Ishikawa (cell line): ENCODE measurements at regions not wholly inside any gene's neighbourhood (a gene's known extent, or its start where the extent isn't known, plus 50 kb on each side); places are given as distances from the start of the nearest gene placed in this dataset.

Experiments used
- CREB1 ChIP-seq: IDR thresholded peaks from 2 replicates; pipeline ENCODE4 v1.6.1; 2012; ENCODE audit warnings: low read depth
- EP300 ChIP-seq: IDR thresholded peaks from 2 replicates; pipeline ENCODE4 v1.6.1; 2012; ENCODE audit warnings: borderline replicate concordance
- FOXM1 ChIP-seq: IDR thresholded peaks from 2 replicates; pipeline ENCODE4 v1.6.1; 2012; ENCODE audit warnings: low read depth, borderline replicate concordance
- NFIC ChIP-seq: IDR thresholded peaks from 2 replicates; pipeline ENCODE4 v1.6.1; 2012
- RAD21 ChIP-seq: IDR thresholded peaks from 2 replicates; pipeline ENCODE4 v1.6.1; 2012; ENCODE audit warnings: low read depth
- ZBTB7A ChIP-seq: IDR thresholded peaks from 2 replicates; pipeline ENCODE4 v1.6.1; 2012; ENCODE audit warnings: low read depth
- TF ChIP-seq, protein P1 (sequence below): IDR thresholded peaks from 2 replicates; pipeline ENCODE4 v1.6.1; 2012
- TF ChIP-seq, protein P2 (sequence below): IDR thresholded peaks from 2 replicates; pipeline ENCODE4 v1.6.1; 2012

DNA sequence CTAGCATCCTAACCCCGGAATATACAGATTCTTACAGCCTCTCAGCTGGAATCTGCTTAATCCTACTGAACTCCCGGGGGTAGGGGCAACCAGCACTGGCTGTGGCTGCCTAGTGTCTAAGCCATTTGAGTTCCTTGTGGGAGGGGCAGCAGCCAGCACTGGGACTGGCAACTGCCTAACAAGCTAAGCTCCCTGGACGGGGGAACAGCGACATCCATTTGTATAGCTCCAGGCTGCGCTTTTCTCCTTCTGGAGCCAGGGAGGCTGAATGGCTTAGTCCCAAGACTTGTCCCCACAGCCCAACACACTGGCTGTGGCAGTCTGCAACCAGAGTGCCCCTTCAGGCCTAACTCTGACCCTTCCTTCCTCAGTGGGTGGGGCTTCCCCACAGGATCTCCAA, 787.2 kb downstream of the METTL4 start:
- TF ChIP-seq CREB1 (no peak), EP300 (no peak), ZBTB7A (no peak), FOXM1 (no peak), RAD21 (no peak), NFIC (no peak)
- TF ChIP-seq, protein P1, sequence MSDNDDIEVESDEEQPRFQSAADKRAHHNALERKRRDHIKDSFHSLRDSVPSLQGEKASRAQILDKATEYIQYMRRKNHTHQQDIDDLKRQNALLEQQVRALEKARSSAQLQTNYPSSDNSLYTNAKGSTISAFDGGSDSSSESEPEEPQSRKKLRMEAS, result no peak
- TF ChIP-seq, protein P2, sequence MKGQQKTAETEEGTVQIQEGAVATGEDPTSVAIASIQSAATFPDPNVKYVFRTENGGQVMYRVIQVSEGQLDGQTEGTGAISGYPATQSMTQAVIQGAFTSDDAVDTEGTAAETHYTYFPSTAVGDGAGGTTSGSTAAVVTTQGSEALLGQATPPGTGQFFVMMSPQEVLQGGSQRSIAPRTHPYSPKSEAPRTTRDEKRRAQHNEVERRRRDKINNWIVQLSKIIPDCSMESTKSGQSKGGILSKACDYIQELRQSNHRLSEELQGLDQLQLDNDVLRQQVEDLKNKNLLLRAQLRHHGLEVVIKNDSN, result no peak
